AG10803 (cell line): ENCODE measurements at regions not wholly inside any gene's neighbourhood (a gene's known extent, or its start where the extent isn't known, plus 50 kb on each side); places are given as distances from the start of the nearest gene placed in this dataset.

Experiments
- DNase-seq: peaks from one replicate; pipeline ENCODE4 v3.0.0; 2010; ENCODE audit warnings: low read depth
- H3K4me3 ChIP-seq: 2 replicates; pipeline ENCODE4 v1.5.1; 2011; ENCODE audit warnings: mild to moderate bottlenecking, low read length, control low read depth
- CTCF ChIP-seq: conservative IDR thresholded peaks from 2 replicates; pipeline ENCODE4 v1.5.1; 2011; ENCODE audit warnings: mild to moderate bottlenecking, low read length, control low read depth, inconsistent platforms

GRCh38 chr4:170674176-170674575 lies 584.4 kb upstream of the AADAT start:
- no peak for DNase-seq
- H3K4me3 ChIP-seq = no peak overlapping the region
- TF ChIP-seq CTCF = no peak

GRCh38 chr4:170672381-170672965 lies 582.7 kb upstream of the AADAT start:
- TF ChIP-seq CTCF = no peak
- H3K4me3 ChIP-seq = no peak overlapping the region
- no peak for DNase-seq

- DNase-seq = no peak
- TF ChIP-seq CTCF = no peak
- H3K4me3 ChIP-seq = no peak overlapping the region
Measured at GRCh38 chr4:170671171-170671570, 581.4 kb upstream of the AADAT start.

- DNase-seq = no peak
- no peak overlapping the region for H3K4me3 ChIP-seq
- TF ChIP-seq CTCF = no peak
Measured at GRCh38 chr4:170667814-170668213, 578.1 kb upstream of the AADAT start.

GRCh38 chr4:170666909-170667308 lies 577.2 kb upstream of the AADAT start:
- no peak for DNase-seq
- no peak overlapping the region for H3K4me3 ChIP-seq
- TF ChIP-seq CTCF = no peak

DNA sequence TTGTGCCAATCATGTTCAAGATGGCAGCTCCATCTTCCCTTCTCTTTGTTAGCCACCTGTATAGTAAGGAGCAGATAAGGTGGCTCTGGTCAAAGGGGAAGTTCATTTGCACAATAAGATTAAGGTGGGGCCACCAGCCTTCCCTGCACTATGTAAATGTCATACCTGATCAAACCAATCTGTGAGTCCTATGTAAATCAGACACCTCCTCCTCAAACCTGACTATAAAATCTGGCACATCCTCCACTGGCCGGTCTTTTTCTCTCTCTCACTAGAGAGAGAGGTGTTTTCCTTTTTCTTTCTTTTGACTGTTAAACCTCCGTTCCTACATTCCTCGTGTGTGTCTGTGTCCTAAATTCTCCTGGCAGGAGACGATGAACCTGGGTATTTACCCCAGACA lies 572.5 kb upstream of the AADAT start:
- no peak for DNase-seq
- TF ChIP-seq CTCF = no peak
- H3K4me3 ChIP-seq = no peak overlapping the region

GRCh38 chr4:170657761-170658160 lies 568.0 kb upstream of the AADAT start:
- no peak for TF ChIP-seq CTCF
- no peak overlapping the region for H3K4me3 ChIP-seq
- DNase-seq = no peak
